ENCODE measurements at regions not wholly inside any gene's neighbourhood (a gene's known extent, or its start where the extent isn't known, plus 50 kb on each side); places are given as distances from the start of the nearest gene placed in this dataset.

DNA sequence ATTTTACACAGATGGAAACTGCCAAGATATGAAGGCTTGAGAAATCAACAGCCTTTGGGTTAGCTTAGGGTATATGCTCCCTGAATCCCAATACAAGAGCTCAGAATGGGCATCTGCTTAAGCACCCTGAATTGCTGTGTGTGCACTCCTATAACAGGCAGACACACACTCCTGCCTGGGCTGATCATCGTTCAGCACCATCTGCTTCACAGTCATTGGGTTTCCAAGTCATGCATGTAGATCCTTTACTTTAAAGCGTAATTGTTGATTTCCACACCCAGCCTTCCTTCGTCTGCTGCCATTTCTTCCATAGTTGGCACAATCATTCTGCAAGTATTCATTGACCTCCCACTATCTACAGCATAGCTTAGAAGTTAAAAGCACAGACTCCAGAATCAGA, 263.5 kb downstream of the CBLN4 start:
- TF ChIP-seq EGR1 (IDR thresholded peaks at IDR 0.05) = no peak
- no peak for TF ChIP-seq TAF1 (IDR thresholded peaks at IDR 0.05; ENCODE audit: low read depth)
- no peak for TF ChIP-seq EP300 (IDR thresholded peaks at IDR 0.05; ENCODE audit: borderline replicate concordance)
- TF ChIP-seq TCF12 (IDR thresholded peaks at IDR 0.05; ENCODE audit: low read depth) = no peak
